GM12878 (cell line): ENCODE measurements at regions not wholly inside any gene's neighbourhood (a gene's known extent, or its start where the extent isn't known, plus 50 kb on each side); places are given as distances from the start of the nearest gene placed in this dataset.

ENCODE experiments used
- ATAC-seq: fragments of 200-7000 bp; cut with Tn5 transposase; 3 replicates; pipeline ENCODE4 v1.9.1; 2020; ENCODE audit warnings: mild to moderate bottlenecking, moderate library complexity
- BruUV-seq: library from RNA; stranded (reverse); fragments of 400-500 nt; replicated peaks from 2 replicates; lab custom pipeline; 2021; lab: Mats Ljungman, UMichigan
- CTCF ChIA-PET: fragments of 300-600 bp; sonication (Branson Sonifier 250); formaldehyde crosslinking; extraction: SDS; loops from one replicate; lab custom pipeline; 2021; ENCODE audit warnings: inconsistent platforms; lab: Yijun Ruan, JAX
- POLR2A ChIA-PET: fragments of 350-600 bp; formaldehyde crosslinking; extraction: SDS; loops from one replicate; lab custom pipeline; 2021; ENCODE audit warnings: inconsistent platforms; lab: Charles Lee
- RAD21 ChIA-PET: fragments of 300-600 bp; sonication (Branson Sonifier 250); formaldehyde crosslinking; loops from one replicate; lab custom pipeline; 2023; ENCODE audit warnings: antibody characterized with exemption; ENCODE audit not compliant: unreplicated experiment; lab: Charles Lee
- SMC1A ChIA-PET: fragments of 300-600 bp; sonication (Branson Sonifier 250); formaldehyde crosslinking; loops from one replicate; lab custom pipeline; 2023; ENCODE audit not compliant: unreplicated experiment, uncharacterized antibody; lab: Charles Lee
- DNase-seq: peaks from one replicate; pipeline ENCODE4 v3.0.0-alpha.2; 2011; ENCODE audit warnings: low read depth, low spot score
- FAIRE-seq: peaks from 3 replicates; lab custom pipeline; 2011; peaks lifted over from hg19 to GRCh38; lab: Jason Lieb, UNC
- H2AFZ ChIP-seq: 2 replicates; pipeline ENCODE4 v1.6.0; 2011; ENCODE audit warnings: low read depth, low read length, control low read depth; ENCODE audit not compliant: control insufficient read depth
- H3K27ac ChIP-seq: 2 replicates; pipeline ENCODE4 v1.5.1; 2011; ENCODE audit warnings: control low read depth; ENCODE audit not compliant: control insufficient read depth, insufficient read depth
- H3K27me3 ChIP-seq, 2 experiments: replicated peaks in 1 of 2; 2 replicates each; pipeline versions ENCODE4 v1.6.0 to v1.6.1; 2011; ENCODE audit warnings: low read length in 1 of 2; ENCODE audit not compliant: control insufficient read depth in 2 of 2, insufficient read depth in 2 of 2
- H3K36me3 ChIP-seq, 2 experiments: 2 replicates each; pipeline ENCODE4 v1.5.1; 2011; ENCODE audit warnings: low read length in 1 of 2; ENCODE audit not compliant: control insufficient read depth in 2 of 2, insufficient read depth in 2 of 2
- H3K4me1 ChIP-seq: 2 replicates; pipeline ENCODE4 v1.6.1; 2011; ENCODE audit warnings: mild to moderate bottlenecking, low read length, moderate library complexity, mixed read lengths; ENCODE audit not compliant: control insufficient read depth, insufficient read depth
- H3K4me2 ChIP-seq: 2 replicates; pipeline ENCODE4 v1.6.0; 2011; ENCODE audit warnings: control low read depth; ENCODE audit not compliant: control insufficient read depth, insufficient read depth
- H3K4me3 ChIP-seq: fragments of 200-600 bp; sonication (generic); 2 replicates; pipeline ENCODE4 v1.5.1; 2016
- H3K79me2 ChIP-seq: 2 replicates; pipeline ENCODE4 v1.6.0; 2011; ENCODE audit warnings: low read length; ENCODE audit not compliant: control insufficient read depth, insufficient read depth
- H3K9ac ChIP-seq: 2 replicates; pipeline ENCODE4 v1.8.0; 2011; ENCODE audit warnings: low read length, control low read depth, mixed read lengths; ENCODE audit not compliant: control insufficient read depth, insufficient read depth
- H3K9me3 ChIP-seq: replicated peaks from 3 replicates; pipeline ENCODE4 v1.5.1; 2011; ENCODE audit warnings: mild to moderate bottlenecking, low read length; ENCODE audit not compliant: control insufficient read depth, insufficient read depth
- H4K20me1 ChIP-seq: 2 replicates; pipeline ENCODE4 v1.6.0; 2011; ENCODE audit not compliant: control insufficient read depth, insufficient read depth
- BCL3 ChIP-seq: IDR thresholded peaks from 2 replicates; pipeline ENCODE4 v1.6.1; 2011; ENCODE audit warnings: borderline replicate concordance, low read depth, mild to moderate bottlenecking, moderate library complexity, low read length; ENCODE audit not compliant: insufficient read depth, poor library complexity, severe bottlenecking
- ELK1 ChIP-seq: IDR thresholded peaks from 2 replicates; pipeline ENCODE4 v1.6.1; 2012; ENCODE audit warnings: low read depth, low read length, improper control_type of control experiment
- ESRRA ChIP-seq: IDR thresholded peaks from 2 replicates; pipeline ENCODE4 v1.6.1; 2012; ENCODE audit warnings: mild to moderate bottlenecking, low read length, improper control_type of control experiment
- MXI1 ChIP-seq: fragments of 150-350 bp; IDR thresholded peaks from 2 replicates; pipeline ENCODE4 v1.6.1; 2011; ENCODE audit warnings: low read depth, mild to moderate bottlenecking, inconsistent platforms, low read length, improper control_type of control experiment
- NFXL1 ChIP-seq: fragments of 450-650 bp; IDR thresholded peaks from 2 replicates; pipeline ENCODE4 v1.6.1; 2017; ENCODE audit warnings: antibody characterized with exemption, mild to moderate bottlenecking, borderline replicate concordance
- NR2F1 ChIP-seq: fragments of 450-650 bp; conservative IDR thresholded peaks from 2 replicates; pipeline ENCODE4 v1.6.1; 2017; ENCODE audit warnings: mild to moderate bottlenecking
- RAD51 ChIP-seq: fragments of 450-650 bp; IDR thresholded peaks from 2 replicates; pipeline ENCODE4 v1.6.1; 2016; ENCODE audit warnings: moderate library complexity, mild to moderate bottlenecking, inconsistent platforms
- REST ChIP-seq: IDR thresholded peaks from 2 replicates; pipeline ENCODE4 v1.6.1; 2012; ENCODE audit warnings: mild to moderate bottlenecking, low read depth, low read length
- RUNX3 ChIP-seq: IDR thresholded peaks from 2 replicates; pipeline ENCODE4 v1.6.1; 2012; ENCODE audit warnings: low read length, inconsistent platforms
- STAT3 ChIP-seq: IDR thresholded peaks from 2 replicates; pipeline ENCODE4 v1.6.1; 2011; ENCODE audit warnings: low read depth, low read length, improper control_type of control experiment
- YY1 ChIP-seq: IDR thresholded peaks from 2 replicates; pipeline ENCODE4 v1.6.1; 2011; ENCODE audit warnings: low read depth, mild to moderate bottlenecking, low read length
- WGBS: methylation state at CpG from one replicate; pipeline ENCODE4 v1.1.6; 2016; ENCODE audit warnings: low lambda C conversion rate; ENCODE audit not compliant: insufficient replicate concordance, insufficient coverage; ENCODE audit errors: missing lambda C conversion rate; 5-methylcytosine and 5-hydroxymethylcytosine counted together
- in situ Hi-C: fragments of 300-500 bp; cut with MboI; formaldehyde crosslinking; loops from 9 replicates; pipeline ENCODE4 v1.14.3; 2018; ENCODE audit warnings: mixed read lengths
- intact Hi-C: fragments of 100-400 bp; cut with micrococcal nuclease; formaldehyde crosslinking; loops from one replicate; pipeline ENCODE4 v1.14.2; 2022; ENCODE audit not compliant: unreplicated experiment

GRCh38 chr3:5271372-5271683 lies 83.8 kb downstream of the EDEM1 start:
- DNase-seq (no peak), FAIRE-seq (no peak), ATAC-seq (no peak)
- Histone ChIP-seq H3K36me3 (no peaks in the 10 kb centered on the region), H3K27ac (no peak overlapping the region), H3K4me1 (no peaks in the 10 kb centered on the region), H4K20me1 (no peaks in the 10 kb centered on the region), H3K4me3 (no peak overlapping the region), H3K9ac (no peak overlapping the region), H2AFZ (no peak overlapping the region), H3K27me3 (no peaks in the 10 kb centered on the region), H3K79me2 (no peaks in the 10 kb centered on the region), H3K4me2 (no peak overlapping the region), H3K9me3 (no peaks in the 10 kb centered on the region)
- in situ Hi-C loops (no loop called here), intact Hi-C loops (loop anchor here (5.0 kb wide), 1 partner anchor 1624 kb away; no protein-coding TSS in a partner anchor)
- TF ChIP-seq RUNX3, result peak; percentile 18; the same call in 1 of the 2 replicates
- no peak for TF ChIP-seq YY1
- TF ChIP-seq MXI1, result no peak
- CTCF ChIA-PET, result no interaction called here
- no TSS peak for BruUV-seq
- WGBS, result 10% methylated on average over 4 of the region's 4 CpGs
- POLR2A ChIA-PET, result no interaction called here
- RAD21 ChIA-PET, result no interaction called here
- SMC1A ChIA-PET, result no interaction called here

GRCh38 chr3:5272387-5272786 lies 84.9 kb downstream of the EDEM1 start:
- DNase-seq (no peak), ATAC-seq (no peak), FAIRE-seq (no peak)
- RAD21 ChIA-PET, result no interaction called here
- Histone ChIP-seq H3K36me3 (no peaks in the 10 kb centered on the region), H3K27ac (no peak overlapping the region), H3K4me3 (no peak overlapping the region), H3K4me1 (no peaks in the 10 kb centered on the region), H4K20me1 (no peaks in the 10 kb centered on the region), H3K79me2 (no peaks in the 10 kb centered on the region), H2AFZ (no peak overlapping the region), H3K9me3 (no peaks in the 10 kb centered on the region), H3K9ac (no peak overlapping the region), H3K27me3 (no peaks in the 10 kb centered on the region), H3K4me2 (no peak overlapping the region)
- SMC1A ChIA-PET, result no interaction called here
- intact Hi-C loops, result loop anchor here (5.0 kb wide), 1 partner anchor 1625 kb away; no protein-coding TSS in a partner anchor
- 59% methylated on average over 4 of the region's 4 CpGs for WGBS
- POLR2A ChIA-PET, result interaction anchor here (0.6 kb wide), 1 partner anchor 147 kb away, joined by 8 read pairs; no protein-coding TSS in a partner anchor
- in situ Hi-C loops, result no loop called here
- CTCF ChIA-PET, result interaction anchor here (0.6 to 0.9 kb wide), 2 partner anchors 55 to 151 kb away, joined by 3 read pairs; no protein-coding TSS in a partner anchor
- no TSS peak for BruUV-seq
- TF ChIP-seq ELK1, result no peak
- TF ChIP-seq ESRRA, result no peak
- TF ChIP-seq NR2F1, result no peak
- TF ChIP-seq NFXL1, result no peak
- no peak for TF ChIP-seq STAT3
- no peak for TF ChIP-seq BCL3
- TF ChIP-seq RAD51, result no peak
- no peak for TF ChIP-seq REST
